ENCODE measurements at regions not wholly inside any gene's neighbourhood (a gene's known extent, or its start where the extent isn't known, plus 50 kb on each side); places are given as distances from the start of the nearest gene placed in this dataset.

DNA sequence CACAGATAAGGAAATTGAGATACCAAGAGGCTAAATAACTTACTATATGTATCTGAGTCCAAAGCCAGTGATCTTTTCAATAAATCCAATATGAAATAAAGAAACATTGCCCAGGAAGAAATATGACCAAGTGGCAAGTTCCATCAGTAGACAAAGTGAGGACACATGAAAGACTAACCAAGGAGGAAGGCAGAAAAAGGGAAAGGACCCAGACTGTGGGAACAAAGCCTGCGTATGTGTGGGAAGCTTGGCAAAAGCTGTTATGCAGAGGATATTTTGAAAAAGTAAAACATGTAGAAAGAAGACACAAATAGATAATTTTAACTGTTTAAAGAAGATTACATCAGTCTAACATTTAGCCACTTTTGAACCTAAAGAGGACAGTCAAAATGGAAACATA, 264.4 kb upstream of the PRDM1 start:
- no peaks in the 10 kb centered on the region for H3K27me3 ChIP-seq (ENCODE audit: control insufficient read depth, low read length)
- H3K4me3 ChIP-seq (ENCODE audit: low read length), result no peak overlapping the region
- no peaks in the 10 kb centered on the region for H3K9me2 ChIP-seq (replicated peaks; ENCODE audit: control insufficient read depth, low read length)
- no peaks in the 10 kb centered on the region for H3F3A ChIP-seq (ENCODE audit: control insufficient read depth, insufficient read depth)
- no peak overlapping the region for H3K27ac ChIP-seq (ENCODE audit: low read depth, low read length)
- TF ChIP-seq, protein P1, sequence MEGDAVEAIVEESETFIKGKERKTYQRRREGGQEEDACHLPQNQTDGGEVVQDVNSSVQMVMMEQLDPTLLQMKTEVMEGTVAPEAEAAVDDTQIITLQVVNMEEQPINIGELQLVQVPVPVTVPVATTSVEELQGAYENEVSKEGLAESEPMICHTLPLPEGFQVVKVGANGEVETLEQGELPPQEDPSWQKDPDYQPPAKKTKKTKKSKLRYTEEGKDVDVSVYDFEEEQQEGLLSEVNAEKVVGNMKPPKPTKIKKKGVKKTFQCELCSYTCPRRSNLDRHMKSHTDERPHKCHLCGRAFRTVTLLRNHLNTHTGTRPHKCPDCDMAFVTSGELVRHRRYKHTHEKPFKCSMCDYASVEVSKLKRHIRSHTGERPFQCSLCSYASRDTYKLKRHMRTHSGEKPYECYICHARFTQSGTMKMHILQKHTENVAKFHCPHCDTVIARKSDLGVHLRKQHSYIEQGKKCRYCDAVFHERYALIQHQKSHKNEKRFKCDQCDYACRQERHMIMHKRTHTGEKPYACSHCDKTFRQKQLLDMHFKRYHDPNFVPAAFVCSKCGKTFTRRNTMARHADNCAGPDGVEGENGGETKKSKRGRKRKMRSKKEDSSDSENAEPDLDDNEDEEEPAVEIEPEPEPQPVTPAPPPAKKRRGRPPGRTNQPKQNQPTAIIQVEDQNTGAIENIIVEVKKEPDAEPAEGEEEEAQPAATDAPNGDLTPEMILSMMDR (IDR thresholded peaks at IDR 0.05; ENCODE audit: low read depth, low read length, poor library complexity, severe bottlenecking), result no peak
- no peak for TF ChIP-seq EZH2phosphoT487 (IDR thresholded peaks at IDR 0.05; ENCODE audit: borderline replicate concordance, low read length)
- no peaks in the 10 kb centered on the region for H3K4me1 ChIP-seq (ENCODE audit: control insufficient read depth, low read length)
- no peaks in the 10 kb centered on the region for H4K20me1 ChIP-seq (ENCODE audit: control insufficient read depth, insufficient read depth, low read depth, low read length)
- no peaks in the 10 kb centered on the region for H3K9me3 ChIP-seq (ENCODE audit: control insufficient read depth, insufficient read depth, low read length)
- no peaks in the 10 kb centered on the region for H3K79me2 ChIP-seq (ENCODE audit: control insufficient read depth, low read length)
- H3K36me3 ChIP-seq (ENCODE audit: control insufficient read depth, low read length), result no peaks in the 10 kb centered on the region
- no peak overlapping the region for H3K4me2 ChIP-seq (ENCODE audit: low read length)

DNA sequence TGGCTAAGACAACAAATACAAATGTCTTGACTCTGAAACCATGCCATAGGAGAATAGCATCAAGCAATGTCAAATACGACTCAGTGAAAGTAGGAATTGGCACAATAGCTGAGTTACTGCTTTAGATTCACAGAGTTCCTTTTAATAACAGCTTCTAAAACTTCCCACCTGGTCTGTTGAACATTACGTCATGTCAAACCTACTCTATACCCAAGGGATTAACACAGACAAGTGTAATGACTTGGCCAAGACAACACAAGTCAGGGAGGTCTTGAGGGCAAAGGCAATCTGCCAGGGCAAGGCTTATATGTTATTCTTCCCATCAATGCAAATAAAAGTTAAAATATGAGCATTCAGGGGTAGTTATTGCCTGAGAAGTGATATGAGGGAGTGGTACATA, 265.1 kb upstream of the PRDM1 start:
- Histone ChIP-seq H3K79me2 (ENCODE audit: control insufficient read depth, low read length) (no peaks in the 10 kb centered on the region), H3K36me3 (ENCODE audit: control insufficient read depth, low read length) (no peaks in the 10 kb centered on the region), H3F3A (ENCODE audit: control insufficient read depth, insufficient read depth) (no peaks in the 10 kb centered on the region), H3K9me3 (ENCODE audit: control insufficient read depth, insufficient read depth, low read length) (no peaks in the 10 kb centered on the region), H3K27ac (ENCODE audit: low read depth, low read length) (no peak overlapping the region), H3K9me2 (replicated peaks; ENCODE audit: control insufficient read depth, low read length) (no peaks in the 10 kb centered on the region), H3K4me3 (ENCODE audit: low read length) (no peak overlapping the region), H3K4me2 (ENCODE audit: low read length) (no peak overlapping the region), H3K27me3 (ENCODE audit: control insufficient read depth, low read length) (no peaks in the 10 kb centered on the region), H4K20me1 (ENCODE audit: control insufficient read depth, insufficient read depth, low read depth, low read length) (no peaks in the 10 kb centered on the region), H3K4me1 (ENCODE audit: control insufficient read depth, low read length) (no peaks in the 10 kb centered on the region)
- TF ChIP-seq, protein P1 (IDR thresholded peaks at IDR 0.05; ENCODE audit: low read depth, low read length, poor library complexity, severe bottlenecking), result no peak
- no peak for TF ChIP-seq EZH2phosphoT487 (IDR thresholded peaks at IDR 0.05; ENCODE audit: borderline replicate concordance, low read length)

DNA sequence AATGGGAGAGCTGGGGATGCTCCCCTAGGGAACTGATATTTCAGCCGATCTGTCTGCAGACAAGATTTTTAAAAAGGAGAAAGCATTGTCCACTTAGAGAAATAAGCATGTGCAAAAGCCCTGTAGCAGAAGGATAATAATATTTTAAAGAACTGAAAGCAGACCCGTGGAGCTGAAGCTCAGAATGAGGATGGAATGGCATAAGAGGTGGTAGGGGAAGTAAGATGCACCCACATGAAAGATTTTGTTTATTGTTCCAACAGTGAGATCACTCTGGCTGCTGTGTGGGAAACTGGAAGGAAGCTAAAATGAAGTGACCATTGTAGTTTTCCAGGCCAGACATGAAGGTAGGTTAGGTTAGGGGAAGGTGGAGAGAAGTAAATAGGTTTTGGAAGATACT, 266.4 kb upstream of the PRDM1 start:
- no peaks in the 10 kb centered on the region for H3K36me3 ChIP-seq (ENCODE audit: control insufficient read depth, low read length)
- H3K4me3 ChIP-seq (ENCODE audit: low read length), result no peak overlapping the region
- no peaks in the 10 kb centered on the region for H3K27me3 ChIP-seq (ENCODE audit: control insufficient read depth, low read length)
- H3F3A ChIP-seq (ENCODE audit: control insufficient read depth, insufficient read depth), result no peaks in the 10 kb centered on the region
- no peaks in the 10 kb centered on the region for H3K4me1 ChIP-seq (ENCODE audit: control insufficient read depth, low read length)
- H4K20me1 ChIP-seq (ENCODE audit: control insufficient read depth, insufficient read depth, low read depth, low read length), result no peaks in the 10 kb centered on the region
- no peak overlapping the region for H3K4me2 ChIP-seq (ENCODE audit: low read length)
- no peaks in the 10 kb centered on the region for H3K9me2 ChIP-seq (replicated peaks; ENCODE audit: control insufficient read depth, low read length)
- no peak for TF ChIP-seq EZH2phosphoT487 (IDR thresholded peaks at IDR 0.05; ENCODE audit: borderline replicate concordance, low read length)
- TF ChIP-seq, protein P1 (IDR thresholded peaks at IDR 0.05; ENCODE audit: low read depth, low read length, poor library complexity, severe bottlenecking), result no peak
- no peak overlapping the region for H3K27ac ChIP-seq (ENCODE audit: low read depth, low read length)
- no peaks in the 10 kb centered on the region for H3K79me2 ChIP-seq (ENCODE audit: control insufficient read depth, low read length)
- no peaks in the 10 kb centered on the region for H3K9me3 ChIP-seq (ENCODE audit: control insufficient read depth, insufficient read depth, low read length)

DNA sequence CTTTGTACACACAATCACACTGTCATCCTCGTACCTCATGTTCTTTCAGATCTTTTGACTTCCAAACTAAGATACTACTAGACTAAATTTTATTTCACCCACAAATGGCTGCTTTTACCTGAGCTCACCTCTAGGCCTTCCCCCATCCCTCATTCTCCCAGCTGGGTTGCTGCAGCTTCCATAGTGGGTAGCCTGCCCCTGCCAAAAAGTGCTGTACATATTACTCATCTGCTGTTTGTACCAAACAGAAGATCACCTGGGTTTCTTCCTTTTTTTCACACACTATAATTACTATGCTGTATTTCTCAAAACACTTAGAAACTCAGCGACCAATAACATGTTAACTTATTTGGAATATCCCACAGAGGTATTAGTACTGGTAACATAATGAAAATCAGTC, 267.6 kb upstream of the PRDM1 start:
- TF ChIP-seq, protein P1 (IDR thresholded peaks at IDR 0.05; ENCODE audit: low read depth, low read length, poor library complexity, severe bottlenecking), result no peak
- TF ChIP-seq EZH2phosphoT487 (IDR thresholded peaks at IDR 0.05; ENCODE audit: borderline replicate concordance, low read length), result no peak
- Histone ChIP-seq H3K27me3 (ENCODE audit: control insufficient read depth, low read length) (no peaks in the 10 kb centered on the region), H3K9me3 (ENCODE audit: control insufficient read depth, insufficient read depth, low read length) (no peaks in the 10 kb centered on the region), H4K20me1 (ENCODE audit: control insufficient read depth, insufficient read depth, low read depth, low read length) (no peaks in the 10 kb centered on the region), H3K36me3 (ENCODE audit: control insufficient read depth, low read length) (no peaks in the 10 kb centered on the region), H3K27ac (ENCODE audit: low read depth, low read length) (no peak overlapping the region), H3K4me2 (ENCODE audit: low read length) (no peak overlapping the region), H3K9me2 (replicated peaks; ENCODE audit: control insufficient read depth, low read length) (no peaks in the 10 kb centered on the region), H3K4me3 (ENCODE audit: low read length) (no peak overlapping the region), H3F3A (ENCODE audit: control insufficient read depth, insufficient read depth) (no peaks in the 10 kb centered on the region), H3K4me1 (ENCODE audit: control insufficient read depth, low read length) (no peaks in the 10 kb centered on the region), H3K79me2 (ENCODE audit: control insufficient read depth, low read length) (no peaks in the 10 kb centered on the region)

Data from DOHH2 (cell line).